ENCODE measurements at regions not wholly inside any gene's neighbourhood (a gene's known extent, or its start where the extent isn't known, plus 50 kb on each side); places are given as distances from the start of the nearest gene placed in this dataset.
"Not testable (repeated sequence)": the region's sequence is repeated elsewhere in the genome, so short reads cannot be mapped to it uniquely, and the experiment has no call there.

DNA sequence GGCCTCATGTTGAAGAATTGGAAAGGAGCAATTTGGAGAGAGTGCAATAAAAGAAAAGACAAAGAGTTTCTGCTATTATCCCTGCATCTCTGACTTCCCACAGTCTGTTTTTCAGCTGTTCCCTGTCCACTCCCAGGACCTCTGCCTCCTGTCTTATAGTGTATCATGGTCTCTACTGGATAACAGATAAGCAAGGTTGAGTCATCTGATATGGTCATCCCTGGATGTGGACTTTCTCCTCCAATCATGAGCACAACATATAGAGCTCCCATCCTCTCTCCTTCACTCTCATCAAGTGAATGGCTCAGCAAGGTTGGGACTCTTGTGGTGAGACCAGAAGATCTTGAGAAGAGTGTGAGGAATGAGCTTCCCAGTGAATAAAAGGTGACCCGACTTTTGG lies 123.1 kb downstream of the PLCE1 start:
- no peak for ATAC-seq (ENCODE audit: low FRiP score)
- TF ChIP-seq, protein P1, sequence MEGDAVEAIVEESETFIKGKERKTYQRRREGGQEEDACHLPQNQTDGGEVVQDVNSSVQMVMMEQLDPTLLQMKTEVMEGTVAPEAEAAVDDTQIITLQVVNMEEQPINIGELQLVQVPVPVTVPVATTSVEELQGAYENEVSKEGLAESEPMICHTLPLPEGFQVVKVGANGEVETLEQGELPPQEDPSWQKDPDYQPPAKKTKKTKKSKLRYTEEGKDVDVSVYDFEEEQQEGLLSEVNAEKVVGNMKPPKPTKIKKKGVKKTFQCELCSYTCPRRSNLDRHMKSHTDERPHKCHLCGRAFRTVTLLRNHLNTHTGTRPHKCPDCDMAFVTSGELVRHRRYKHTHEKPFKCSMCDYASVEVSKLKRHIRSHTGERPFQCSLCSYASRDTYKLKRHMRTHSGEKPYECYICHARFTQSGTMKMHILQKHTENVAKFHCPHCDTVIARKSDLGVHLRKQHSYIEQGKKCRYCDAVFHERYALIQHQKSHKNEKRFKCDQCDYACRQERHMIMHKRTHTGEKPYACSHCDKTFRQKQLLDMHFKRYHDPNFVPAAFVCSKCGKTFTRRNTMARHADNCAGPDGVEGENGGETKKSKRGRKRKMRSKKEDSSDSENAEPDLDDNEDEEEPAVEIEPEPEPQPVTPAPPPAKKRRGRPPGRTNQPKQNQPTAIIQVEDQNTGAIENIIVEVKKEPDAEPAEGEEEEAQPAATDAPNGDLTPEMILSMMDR (IDR thresholded peaks at IDR 0.05), result no peak

DNA sequence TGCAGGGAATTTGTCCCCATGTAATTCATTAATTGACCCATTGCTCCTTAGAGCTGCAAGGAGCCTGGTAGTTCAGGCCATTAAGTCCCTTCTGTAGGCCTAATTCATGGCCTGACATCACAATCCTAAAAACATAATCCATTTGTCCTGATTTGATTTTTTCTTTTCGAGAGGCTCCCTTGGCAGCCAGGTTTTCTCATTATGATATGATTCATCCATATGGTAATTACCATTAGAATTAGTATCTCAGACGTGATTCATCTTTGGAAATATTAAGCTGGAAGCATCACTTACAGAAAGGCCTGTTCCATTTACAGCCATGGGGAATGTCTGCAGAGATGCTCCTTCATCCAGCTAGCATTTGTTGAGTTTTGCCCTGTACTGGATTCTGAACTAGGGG lies 128.5 kb downstream of the PLCE1 start:
- TF ChIP-seq, protein P1 (IDR thresholded peaks at IDR 0.05), result no peak
- no peak for DNase-seq (ENCODE audit: low spot score)

More for the DNA sequence above, 123.1 kb downstream of the PLCE1 start:
- DNase-seq (ENCODE audit: low spot score), result no peak

GRCh38 chr10:94123258-94123995 lies 129.7 kb downstream of the PLCE1 start:
- no peak for DNase-seq (ENCODE audit: low spot score)
- peak; percentile 57 for ATAC-seq (ENCODE audit: low FRiP score)
- TF ChIP-seq, protein P1 (IDR thresholded peaks at IDR 0.05), result no peak

More for the DNA sequence above, 128.5 kb downstream of the PLCE1 start:
- no peak for ATAC-seq (ENCODE audit: low FRiP score)

- not testable (repeated sequence) for ATAC-seq (ENCODE audit: low FRiP score); DNase-seq (ENCODE audit: low spot score)
These were observed 130.4 kb downstream of the PLCE1 start for GRCh38 chr10:94124147-94124546.

DNA sequence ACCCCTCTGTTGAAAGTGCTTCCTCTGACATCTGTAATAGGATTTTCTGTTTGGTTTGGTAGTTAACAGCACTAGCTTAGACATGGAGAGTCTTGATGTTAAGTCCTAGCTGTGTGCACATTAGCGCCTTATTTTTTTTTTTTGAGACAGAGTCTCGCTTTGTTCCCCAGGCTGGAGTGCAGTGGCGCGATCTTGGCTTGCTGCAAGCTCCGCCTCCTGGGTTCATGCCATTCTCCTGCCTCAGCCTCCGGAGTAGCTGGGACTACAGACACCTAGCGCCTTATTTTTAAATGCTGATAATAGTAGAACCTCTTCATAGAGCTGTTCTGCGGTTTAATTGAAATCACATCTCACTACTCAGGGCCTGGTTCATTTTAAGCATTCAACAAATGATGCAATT lies 131.5 kb downstream of the PLCE1 start:
- not testable (repeated sequence) for DNase-seq (ENCODE audit: low spot score); ATAC-seq (ENCODE audit: low FRiP score)

DNA sequence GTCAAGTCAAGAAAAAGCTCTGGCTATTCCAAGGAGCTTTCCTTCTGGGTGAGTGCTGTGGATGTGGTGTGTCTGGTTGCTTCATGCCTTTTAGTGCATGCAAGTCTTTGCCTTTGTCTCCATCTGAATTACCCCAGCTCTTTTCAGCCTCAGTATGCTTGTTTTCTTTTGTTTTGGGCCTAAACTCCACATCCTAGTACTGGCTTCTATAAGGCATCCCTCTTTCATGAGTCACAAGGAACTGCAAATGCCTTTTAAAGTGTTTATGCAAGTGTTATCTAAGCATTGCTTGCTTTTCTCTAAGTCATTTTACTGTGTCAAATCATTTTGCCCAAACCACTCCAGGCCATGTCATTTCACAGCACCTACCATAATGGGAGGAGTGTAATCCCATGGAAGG lies 132.1 kb downstream of the PLCE1 start:
- DNase-seq (ENCODE audit: low spot score) (no peak), ATAC-seq (ENCODE audit: low FRiP score) (no peak)
- TF ChIP-seq, protein P1 (IDR thresholded peaks at IDR 0.05), result no peak

GRCh38 chr10:94129393-94130130 lies 135.8 kb downstream of the PLCE1 start:
- DNase-seq (ENCODE audit: low spot score) (no peak), ATAC-seq (ENCODE audit: low FRiP score) (peak; percentile 57)
- TF ChIP-seq, protein P1 (IDR thresholded peaks at IDR 0.05), result no peak

GRCh38 chr10:94131885-94132284 lies 138.2 kb downstream of the PLCE1 start:
- ATAC-seq (ENCODE audit: low FRiP score) (no peak), DNase-seq (ENCODE audit: low spot score) (no peak)
- TF ChIP-seq, protein P1 (IDR thresholded peaks at IDR 0.05), result no peak

Measured in omental fat pad (tissue), 3 donors.